Mesenteric fat pad (tissue), 1 donor: ENCODE measurements at regions not wholly inside any gene's neighbourhood (a gene's known extent, or its start where the extent isn't known, plus 50 kb on each side); places are given as distances from the start of the nearest gene placed in this dataset.
"Not testable (repeated sequence)": the region's sequence is repeated elsewhere in the genome, so short reads cannot be mapped to it uniquely, and the experiment has no call there.

ENCODE experiments used
- DNase-seq: peaks from one replicate; pipeline ENCODE4 v3.0.0-alpha.2; 2020; ENCODE audit warnings: low spot score
- donor health status: DM: yes; HTN: yes; CAD: no.

GRCh38 chr13:79933389-79933788 is 407.5 kb downstream of the SPRY2 start:
- no peak for DNase-seq

- DNase-seq, result no peak
These were observed 408.4 kb downstream of the SPRY2 start for GRCh38 chr13:79932556-79932955.

- not testable (repeated sequence) for DNase-seq
These were observed 416.9 kb downstream of the SPRY2 start for GRCh38 chr13:79923973-79924556.

GRCh38 chr13:79919091-79919490 is 421.8 kb downstream of the SPRY2 start:
- DNase-seq, result no peak

GRCh38 chr13:79918620-79919019 is 422.3 kb downstream of the SPRY2 start:
- DNase-seq, result no peak

- DNase-seq, result no peak
These were observed 423.3 kb downstream of the SPRY2 start for GRCh38 chr13:79917628-79918027.

GRCh38 chr13:79915114-79915811 is 425.7 kb downstream of the SPRY2 start:
- DNase-seq, result no peak

- no peak for DNase-seq
These were observed 427.6 kb downstream of the SPRY2 start for GRCh38 chr13:79913141-79913827.

GRCh38 chr13:79912403-79912802 is 428.5 kb downstream of the SPRY2 start:
- no peak for DNase-seq

- DNase-seq, result no peak
These were observed 429.9 kb downstream of the SPRY2 start for GRCh38 chr13:79910875-79911540.

GRCh38 chr13:79909644-79910043 is 428.7 kb downstream of the NDFIP2 start:
- no peak for DNase-seq

GRCh38 chr13:79908381-79908780 is 427.4 kb downstream of the NDFIP2 start:
- DNase-seq, result no peak

GRCh38 chr13:79907527-79907926 is 426.6 kb downstream of the NDFIP2 start:
- DNase-seq, result no peak

- no peak for DNase-seq
These were observed 425.4 kb downstream of the NDFIP2 start for GRCh38 chr13:79906345-79906744.

GRCh38 chr13:79905018-79905417 is 424.1 kb downstream of the NDFIP2 start:
- DNase-seq, result no peak

GRCh38 chr13:79904581-79904980 is 423.6 kb downstream of the NDFIP2 start:
- DNase-seq, result no peak

GRCh38 chr13:79901336-79901735 is 420.4 kb downstream of the NDFIP2 start:
- no peak for DNase-seq

- DNase-seq, result no peak
These were observed 419.4 kb downstream of the NDFIP2 start for GRCh38 chr13:79900356-79900755.

GRCh38 chr13:79898996-79899395 is 418.0 kb downstream of the NDFIP2 start:
- DNase-seq, result no peak

GRCh38 chr13:79898202-79898826 is 417.4 kb downstream of the NDFIP2 start:
- DNase-seq, result no peak

- no peak for DNase-seq
These were observed 415.9 kb downstream of the NDFIP2 start for GRCh38 chr13:79896851-79897250.

- no peak for DNase-seq
These were observed 414.5 kb downstream of the NDFIP2 start for GRCh38 chr13:79895416-79895815.
